PC-3 (cell line): ENCODE measurements at regions not wholly inside any gene's neighbourhood (a gene's known extent, or its start where the extent isn't known, plus 50 kb on each side); places are given as distances from the start of the nearest gene placed in this dataset.

Experiments
- CTCF ChIP-seq: fragments of 300-600 bp; sonication (generic); conservative IDR thresholded peaks from 2 replicates; pipeline ENCODE4 v1.5.1; 2017; ENCODE audit warnings: antibody characterized with exemption, low read depth, mild to moderate bottlenecking, low read length
- EZH2phosphoT487 ChIP-seq: fragments of 300-600 bp; sonication (generic); IDR thresholded peaks from 2 replicates; pipeline ENCODE4 v1.6.1; 2018; ENCODE audit warnings: mild to moderate bottlenecking, antibody characterized with exemption, low read length, borderline replicate concordance

- no peak for TF ChIP-seq CTCF
- no peak for TF ChIP-seq EZH2phosphoT487
Measured at GRCh38 chr13:62721893-62722292, 1306.2 kb upstream of the PCDH20 start.
